GM12872 (cell line): ENCODE measurements at regions not wholly inside any gene's neighbourhood (a gene's known extent, or its start where the extent isn't known, plus 50 kb on each side); places are given as distances from the start of the nearest gene placed in this dataset.

Experiments
- TF ChIP-seq, protein P1 (sequence below): IDR thresholded peaks from 3 replicates; pipeline ENCODE4 v1.5.1; 2011; ENCODE audit warnings: low read depth, mild to moderate bottlenecking, low read length, moderate library complexity; ENCODE audit not compliant: insufficient read depth

DNA sequence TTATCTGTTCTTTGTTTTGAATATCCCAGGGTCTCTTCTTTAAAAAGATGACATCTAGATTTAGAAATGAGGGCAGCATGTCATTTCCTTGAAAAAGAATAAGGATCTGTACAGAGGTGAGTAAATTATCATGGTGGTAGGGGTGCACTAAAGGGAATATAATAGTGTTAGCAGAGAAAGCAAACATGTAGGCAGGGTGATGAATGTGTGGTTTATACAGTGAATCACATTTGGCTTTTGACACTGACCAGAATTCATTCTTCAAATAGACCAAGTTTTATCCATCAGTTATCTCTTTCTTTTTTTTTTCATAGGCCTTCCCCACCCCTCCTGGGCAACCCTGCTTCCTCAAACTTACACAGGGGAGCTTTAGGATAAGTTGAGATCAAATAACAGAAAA is 184.5 kb upstream of the LRP1B start:
- TF ChIP-seq, protein P1, sequence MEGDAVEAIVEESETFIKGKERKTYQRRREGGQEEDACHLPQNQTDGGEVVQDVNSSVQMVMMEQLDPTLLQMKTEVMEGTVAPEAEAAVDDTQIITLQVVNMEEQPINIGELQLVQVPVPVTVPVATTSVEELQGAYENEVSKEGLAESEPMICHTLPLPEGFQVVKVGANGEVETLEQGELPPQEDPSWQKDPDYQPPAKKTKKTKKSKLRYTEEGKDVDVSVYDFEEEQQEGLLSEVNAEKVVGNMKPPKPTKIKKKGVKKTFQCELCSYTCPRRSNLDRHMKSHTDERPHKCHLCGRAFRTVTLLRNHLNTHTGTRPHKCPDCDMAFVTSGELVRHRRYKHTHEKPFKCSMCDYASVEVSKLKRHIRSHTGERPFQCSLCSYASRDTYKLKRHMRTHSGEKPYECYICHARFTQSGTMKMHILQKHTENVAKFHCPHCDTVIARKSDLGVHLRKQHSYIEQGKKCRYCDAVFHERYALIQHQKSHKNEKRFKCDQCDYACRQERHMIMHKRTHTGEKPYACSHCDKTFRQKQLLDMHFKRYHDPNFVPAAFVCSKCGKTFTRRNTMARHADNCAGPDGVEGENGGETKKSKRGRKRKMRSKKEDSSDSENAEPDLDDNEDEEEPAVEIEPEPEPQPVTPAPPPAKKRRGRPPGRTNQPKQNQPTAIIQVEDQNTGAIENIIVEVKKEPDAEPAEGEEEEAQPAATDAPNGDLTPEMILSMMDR, result no peak

DNA sequence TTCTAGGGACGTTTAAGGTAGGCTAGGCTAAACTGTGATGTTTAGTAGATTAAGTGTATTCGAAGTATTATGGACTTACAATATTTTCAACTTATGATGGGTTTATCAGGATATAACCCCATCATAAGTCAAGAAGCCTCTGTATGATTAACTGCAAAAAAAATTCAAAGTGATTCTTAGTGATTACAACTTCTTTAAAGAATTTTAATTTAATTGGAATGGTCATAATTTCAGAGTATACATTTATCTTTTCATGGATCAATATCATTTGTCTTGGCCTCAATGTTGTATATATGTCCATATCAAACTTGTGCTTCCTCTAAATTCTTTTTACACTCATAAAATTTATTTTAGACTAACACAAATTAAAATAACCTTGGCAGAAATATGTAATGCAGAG is 183.3 kb upstream of the LRP1B start:
- TF ChIP-seq, protein P1, result no peak

DNA sequence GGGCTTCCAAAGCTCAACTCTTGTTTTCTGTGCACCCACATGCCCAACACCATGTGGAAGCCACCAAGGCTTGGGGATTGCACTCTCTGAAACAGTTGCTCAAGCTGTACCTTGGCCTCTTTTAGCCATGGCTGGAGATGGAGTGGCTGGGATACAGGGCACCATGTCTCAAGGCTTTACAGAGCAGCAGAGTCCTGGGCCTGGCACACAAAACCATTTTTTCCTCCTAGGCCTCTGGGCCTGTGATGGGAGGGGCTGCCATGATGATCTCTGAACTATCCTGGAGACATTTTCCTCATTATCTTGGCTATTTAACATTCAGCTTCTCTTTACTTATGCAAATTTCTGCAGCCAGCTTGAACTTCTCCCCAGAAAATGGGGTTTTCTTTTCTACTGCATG is 179.7 kb upstream of the LRP1B start:
- TF ChIP-seq, protein P1, result no peak

DNA sequence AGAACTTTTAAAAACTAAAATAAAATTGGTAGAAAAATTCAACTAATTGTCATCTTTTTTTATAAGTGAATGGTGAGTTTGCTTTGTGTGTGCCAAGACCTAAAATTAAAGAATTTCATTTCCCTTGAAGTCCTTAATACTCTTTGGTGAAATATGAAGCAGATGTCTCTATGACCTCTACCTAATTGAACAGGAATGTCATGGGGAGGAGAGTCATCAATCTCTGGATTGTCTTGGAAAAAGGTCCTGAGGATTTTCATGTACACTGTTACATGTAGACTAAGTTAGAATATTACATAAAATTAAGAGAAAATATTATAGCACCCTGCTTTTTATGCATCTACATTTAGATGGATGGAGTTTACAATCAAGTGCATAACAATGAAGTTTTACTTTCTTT is 177.9 kb upstream of the LRP1B start:
- TF ChIP-seq, protein P1, result no peak

DNA sequence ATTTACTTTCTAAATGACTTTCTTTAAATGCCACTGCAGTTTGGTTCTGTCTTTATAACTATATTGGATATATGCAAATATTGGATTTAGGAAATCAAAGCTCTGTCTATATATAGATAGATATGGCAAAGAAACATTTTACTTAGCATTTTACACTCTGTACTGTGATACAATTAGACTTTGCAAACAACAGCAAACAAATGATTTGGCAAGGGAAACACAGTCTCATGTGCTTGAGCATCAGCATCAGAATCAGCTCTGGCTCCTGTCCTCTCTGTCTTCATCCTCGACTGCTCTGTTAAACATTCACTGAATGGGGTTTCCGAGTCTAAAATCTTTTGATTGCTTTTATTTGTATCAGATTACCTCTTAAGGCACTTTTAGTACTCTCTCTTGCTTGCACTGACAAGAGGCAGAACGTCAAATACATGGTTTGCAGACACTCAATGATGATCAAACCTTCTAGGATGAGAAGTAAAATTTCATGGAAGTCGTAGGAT is 176.8 kb upstream of the LRP1B start:
- TF ChIP-seq, protein P1, result no peak

DNA sequence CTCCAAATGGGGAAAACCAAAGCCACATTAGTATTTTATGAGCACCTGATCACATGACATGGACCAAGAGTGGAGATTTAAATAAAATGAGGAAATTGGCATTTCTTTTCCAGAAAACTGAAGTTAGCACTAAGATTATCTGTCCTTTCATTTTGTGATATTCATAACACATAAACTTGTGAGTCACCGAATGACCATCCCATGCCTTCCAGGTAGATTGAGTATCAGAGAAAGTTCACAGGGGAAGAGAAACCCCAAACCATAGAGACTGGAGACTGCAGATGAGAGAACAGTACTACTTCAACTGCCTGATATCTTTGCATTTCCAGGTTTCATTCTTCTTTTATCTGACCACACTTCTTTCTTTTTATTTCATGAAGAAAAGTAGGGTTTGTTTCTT is 176.3 kb upstream of the LRP1B start:
- TF ChIP-seq, protein P1, result no peak

DNA sequence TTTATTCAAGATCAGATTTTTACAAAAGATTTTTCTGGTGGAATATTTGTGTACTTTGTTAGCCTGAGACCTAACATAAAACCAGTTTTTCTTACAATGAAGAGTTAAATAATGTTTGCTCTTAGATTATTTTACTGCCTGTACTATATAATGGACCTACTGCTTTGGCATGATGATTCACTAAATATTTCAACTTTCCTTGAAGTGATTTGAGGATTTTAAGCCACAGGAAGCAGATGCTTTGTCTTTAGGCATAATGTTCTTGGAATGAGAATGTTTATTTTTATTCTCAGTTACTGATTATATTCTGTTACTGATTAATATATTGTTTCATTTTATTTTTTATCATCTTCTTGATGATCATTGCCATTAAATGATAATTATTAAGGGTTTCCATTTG is 175.3 kb upstream of the LRP1B start:
- TF ChIP-seq, protein P1, result no peak

DNA sequence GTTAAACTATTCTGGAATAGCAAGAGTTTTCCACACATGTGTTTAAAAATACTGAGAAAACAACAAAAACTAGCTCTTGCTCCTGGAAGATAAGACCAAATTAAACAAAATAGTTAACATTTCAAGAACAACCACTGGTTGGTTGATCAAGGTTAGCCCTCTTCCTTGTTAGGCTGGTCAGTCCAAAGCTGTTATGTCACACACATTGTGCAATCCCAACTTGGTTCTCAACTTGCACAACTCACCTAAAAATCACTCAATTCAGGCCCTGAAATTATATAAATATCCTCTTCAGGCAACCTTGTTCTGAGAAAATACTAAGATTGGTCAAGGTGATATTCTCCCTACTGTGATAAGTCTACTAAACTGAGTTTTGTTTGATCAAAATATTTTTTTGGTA is 169.7 kb upstream of the LRP1B start:
- TF ChIP-seq, protein P1, result no peak
